A673 (cell line): ENCODE measurements at regions not wholly inside any gene's neighbourhood (a gene's known extent, or its start where the extent isn't known, plus 50 kb on each side); places are given as distances from the start of the nearest gene placed in this dataset.

Experiments
- BruUV-seq: library from RNA; stranded (reverse); fragments of 400-500 nt; replicated peaks from 2 replicates; lab custom pipeline; 2021; lab: Mats Ljungman, UMichigan
- CTCF ChIA-PET: fragments of 300-600 bp; sonication (Branson Sonifier 250); formaldehyde crosslinking; loops from one replicate; lab custom pipeline; 2022; ENCODE audit warnings: antibody characterized with exemption; lab: Charles Lee
- POLR2A ChIA-PET: fragments of 300-600 bp; sonication (Branson Sonifier 250); formaldehyde crosslinking; loops from one replicate; lab custom pipeline; 2022; ENCODE audit warnings: antibody characterized with exemption; ENCODE audit not compliant: low non-redundant PET; lab: Charles Lee
- DNase-seq: peaks from one replicate; pipeline ENCODE4 v3.0.0-alpha.2; 2015; ENCODE audit warnings: low spot score
- H3K27ac ChIP-seq: fragments of 200-600 bp; sonication (generic); 2 replicates; pipeline ENCODE4 v1.5.1; 2016; ENCODE audit warnings: mixed run types, low read depth, mild to moderate bottlenecking, mixed read lengths, antibody characterized with exemption, low read length; ENCODE audit not compliant: poor library complexity, severe bottlenecking
- H3K27me3 ChIP-seq: fragments of 200-600 bp; sonication (generic); replicated peaks from 2 replicates; pipeline ENCODE4 v1.6.1; 2017; ENCODE audit warnings: mixed run types, low read depth, mild to moderate bottlenecking, mixed read lengths, antibody characterized with exemption, low read length; ENCODE audit not compliant: insufficient read depth, poor library complexity
- H3K36me3 ChIP-seq: fragments of 200-600 bp; sonication (generic); 2 replicates; pipeline ENCODE4 v1.6.1; 2016; ENCODE audit warnings: mixed run types, mild to moderate bottlenecking, mixed read lengths, antibody characterized with exemption, low read length; ENCODE audit not compliant: insufficient read depth, poor library complexity, severe bottlenecking
- H3K4me1 ChIP-seq: fragments of 200-600 bp; sonication (generic); 2 replicates; pipeline ENCODE4 v1.6.1; 2017; ENCODE audit warnings: mixed run types, mild to moderate bottlenecking, mixed read lengths, antibody characterized with exemption, low read length; ENCODE audit not compliant: insufficient read depth, poor library complexity, severe bottlenecking
- H3K4me3 ChIP-seq: fragments of 200-600 bp; sonication (generic); 2 replicates; pipeline ENCODE4 v1.5.1; 2016; ENCODE audit warnings: low read depth, mixed run types, mild to moderate bottlenecking, mixed read lengths, low read length; ENCODE audit not compliant: poor library complexity, severe bottlenecking
- H3K9me3 ChIP-seq: fragments of 200-600 bp; sonication (generic); 2 replicates; pipeline ENCODE4 v1.6.1; 2016; ENCODE audit warnings: mixed run types, low read depth, mild to moderate bottlenecking, mixed read lengths, antibody characterized with exemption, low read length; ENCODE audit not compliant: poor library complexity, severe bottlenecking
- EZH2 ChIP-seq: fragments of 200-600 bp; sonication (generic); IDR thresholded peaks from 2 replicates; pipeline ENCODE4 v1.6.1; 2017; ENCODE audit warnings: borderline replicate concordance, low read depth, mild to moderate bottlenecking, mixed read lengths, antibody characterized with exemption, low read length; ENCODE audit not compliant: poor library complexity, severe bottlenecking
- intact Hi-C: fragments of 100-400 bp; cut with micrococcal nuclease; formaldehyde crosslinking; loops from one replicate; pipeline ENCODE4 v1.10.0; 2022; ENCODE audit not compliant: unreplicated experiment
- TF ChIP-seq, protein P1 (sequence below): fragments of 300-800, 200-600 bp; sonication (generic); conservative IDR thresholded peaks from 2 replicates; pipeline ENCODE4 v1.5.1; 2017; ENCODE audit warnings: low read depth, mild to moderate bottlenecking, antibody characterized with exemption, low read length, moderate library complexity, mixed read lengths

DNA sequence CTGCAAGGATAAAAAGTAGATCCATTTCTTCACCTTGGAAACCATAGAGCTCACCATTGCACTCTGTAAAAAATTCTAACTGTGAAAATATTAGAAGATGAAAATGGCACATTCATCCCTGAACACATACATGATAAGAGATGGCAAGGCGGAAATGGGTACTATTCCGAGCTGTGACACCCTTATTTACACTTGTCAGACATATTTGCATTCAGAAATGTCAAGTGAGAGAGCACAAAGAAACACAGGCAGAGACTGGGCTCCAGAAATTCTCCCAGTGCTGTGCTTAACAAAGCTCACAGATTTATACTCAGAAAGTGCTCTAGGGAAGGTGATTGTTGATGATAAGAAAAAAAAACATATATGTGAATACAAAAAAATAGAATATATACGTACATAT is 170.3 kb upstream of the PUM3 start:
- no peak for TF ChIP-seq EZH2
- TF ChIP-seq, protein P1, sequence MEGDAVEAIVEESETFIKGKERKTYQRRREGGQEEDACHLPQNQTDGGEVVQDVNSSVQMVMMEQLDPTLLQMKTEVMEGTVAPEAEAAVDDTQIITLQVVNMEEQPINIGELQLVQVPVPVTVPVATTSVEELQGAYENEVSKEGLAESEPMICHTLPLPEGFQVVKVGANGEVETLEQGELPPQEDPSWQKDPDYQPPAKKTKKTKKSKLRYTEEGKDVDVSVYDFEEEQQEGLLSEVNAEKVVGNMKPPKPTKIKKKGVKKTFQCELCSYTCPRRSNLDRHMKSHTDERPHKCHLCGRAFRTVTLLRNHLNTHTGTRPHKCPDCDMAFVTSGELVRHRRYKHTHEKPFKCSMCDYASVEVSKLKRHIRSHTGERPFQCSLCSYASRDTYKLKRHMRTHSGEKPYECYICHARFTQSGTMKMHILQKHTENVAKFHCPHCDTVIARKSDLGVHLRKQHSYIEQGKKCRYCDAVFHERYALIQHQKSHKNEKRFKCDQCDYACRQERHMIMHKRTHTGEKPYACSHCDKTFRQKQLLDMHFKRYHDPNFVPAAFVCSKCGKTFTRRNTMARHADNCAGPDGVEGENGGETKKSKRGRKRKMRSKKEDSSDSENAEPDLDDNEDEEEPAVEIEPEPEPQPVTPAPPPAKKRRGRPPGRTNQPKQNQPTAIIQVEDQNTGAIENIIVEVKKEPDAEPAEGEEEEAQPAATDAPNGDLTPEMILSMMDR, result no peak
- no peak overlapping the region for H3K27ac ChIP-seq
- H3K36me3 ChIP-seq, result no peaks in the 10 kb centered on the region
- DNase-seq, result no peak
- POLR2A ChIA-PET, result no interaction called here
- H3K27me3 ChIP-seq, result no peaks in the 10 kb centered on the region
- CTCF ChIA-PET, result no interaction called here
- no peaks in the 10 kb centered on the region for H3K9me3 ChIP-seq
- no peaks in the 10 kb centered on the region for H3K4me1 ChIP-seq
- BruUV-seq, result no TSS peak
- intact Hi-C loops, result no loop called here
- H3K4me3 ChIP-seq, result no peak overlapping the region

DNA sequence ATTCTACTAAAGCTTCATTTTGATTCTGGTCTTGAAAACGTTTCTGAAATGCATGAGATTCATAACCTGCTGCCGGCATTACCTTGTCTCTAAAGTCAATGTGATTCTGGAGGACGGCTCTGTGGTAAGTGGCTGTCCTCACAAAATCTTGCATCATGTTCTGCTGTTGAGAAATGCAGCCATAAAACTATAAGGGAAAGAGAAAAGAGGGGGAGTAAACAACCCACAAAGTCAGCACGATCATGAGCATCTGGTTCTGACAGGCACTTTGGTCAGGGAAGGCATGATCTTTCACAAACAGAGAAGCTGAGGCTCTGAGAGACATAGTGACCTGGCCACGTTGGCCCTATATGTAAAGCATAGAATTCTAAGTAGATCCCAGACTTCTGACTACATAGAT is 168.9 kb upstream of the PUM3 start:
- intact Hi-C loops, result no loop called here
- Histone ChIP-seq H3K27ac (no peak overlapping the region), H3K4me1 (no peaks in the 10 kb centered on the region), H3K4me3 (no peak overlapping the region), H3K9me3 (no peaks in the 10 kb centered on the region), H3K36me3 (no peaks in the 10 kb centered on the region), H3K27me3 (no peaks in the 10 kb centered on the region)
- no TSS peak for BruUV-seq
- ChIA-PET CTCF (no interaction called here), POLR2A (no interaction called here)
- no peak for DNase-seq
- no peak for TF ChIP-seq EZH2
- TF ChIP-seq, protein P1, result no peak

DNA sequence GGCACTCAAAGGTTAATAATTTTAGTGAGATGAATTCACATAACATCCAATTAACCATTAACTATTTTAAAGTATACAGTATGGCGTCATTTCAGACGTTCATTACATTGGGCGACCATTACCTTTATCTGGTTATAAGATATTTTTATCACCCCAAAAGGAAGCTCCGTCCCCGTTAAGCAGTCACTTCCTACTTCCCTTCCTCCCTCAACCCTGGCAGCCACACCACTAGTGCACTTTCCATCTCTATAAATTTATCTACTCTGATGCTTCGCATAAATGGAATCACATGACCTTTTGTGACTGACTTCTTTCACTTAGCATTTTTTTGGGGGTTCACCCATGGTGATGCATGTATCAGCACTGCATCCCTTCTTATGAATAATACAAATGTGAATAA is 168.3 kb upstream of the PUM3 start:
- no peak overlapping the region for H3K27ac ChIP-seq
- intact Hi-C loops, result no loop called here
- POLR2A ChIA-PET, result no interaction called here
- H3K9me3 ChIP-seq, result no peaks in the 10 kb centered on the region
- DNase-seq, result no peak
- no peaks in the 10 kb centered on the region for H3K27me3 ChIP-seq
- no TSS peak for BruUV-seq
- no peak overlapping the region for H3K4me3 ChIP-seq
- TF ChIP-seq, protein P1, result no peak
- no peak for TF ChIP-seq EZH2
- CTCF ChIA-PET, result no interaction called here
- H3K36me3 ChIP-seq, result no peaks in the 10 kb centered on the region
- no peaks in the 10 kb centered on the region for H3K4me1 ChIP-seq
